ENCODE measurements at regions not wholly inside any gene's neighbourhood (a gene's known extent, or its start where the extent isn't known, plus 50 kb on each side); places are given as distances from the start of the nearest gene placed in this dataset.

- in situ Hi-C loops (cut with HindIII; ENCODE audit: low pct_ligation_motif_present, low pct_unique_long_range_greater_than_20kb, low sequenced_read_pairs): no loop called here
These were observed 289.4 kb upstream of the MIR17HG start for GRCh38 chr13:91058066-91058465.

DNA sequence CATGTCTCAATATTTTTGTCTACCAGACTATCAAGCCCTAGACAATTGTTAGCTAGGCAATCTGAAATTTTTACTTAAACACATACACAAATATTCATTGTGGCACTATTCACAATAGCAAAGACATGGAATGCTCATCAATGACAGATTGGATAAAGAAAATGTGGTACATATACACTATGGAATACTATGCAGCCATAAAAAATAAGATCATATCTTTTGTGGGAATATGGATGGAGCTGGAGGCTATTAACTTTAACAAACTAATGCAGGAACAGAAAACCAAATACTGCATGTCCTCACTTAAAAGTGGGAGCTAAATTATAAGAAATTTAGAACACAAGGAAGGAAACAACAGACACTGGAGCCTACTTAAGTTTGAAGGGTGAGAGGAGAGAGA is 288.6 kb upstream of the MIR17HG start:
- DNase-seq: no peak
- in situ Hi-C loops (cut with HindIII; ENCODE audit: low pct_ligation_motif_present, low pct_unique_long_range_greater_than_20kb, low sequenced_read_pairs): no loop called here

More at GRCh38 chr13:91058066-91058465, 289.4 kb upstream of the MIR17HG start:
- DNase-seq: peak; percentile 34

DNA sequence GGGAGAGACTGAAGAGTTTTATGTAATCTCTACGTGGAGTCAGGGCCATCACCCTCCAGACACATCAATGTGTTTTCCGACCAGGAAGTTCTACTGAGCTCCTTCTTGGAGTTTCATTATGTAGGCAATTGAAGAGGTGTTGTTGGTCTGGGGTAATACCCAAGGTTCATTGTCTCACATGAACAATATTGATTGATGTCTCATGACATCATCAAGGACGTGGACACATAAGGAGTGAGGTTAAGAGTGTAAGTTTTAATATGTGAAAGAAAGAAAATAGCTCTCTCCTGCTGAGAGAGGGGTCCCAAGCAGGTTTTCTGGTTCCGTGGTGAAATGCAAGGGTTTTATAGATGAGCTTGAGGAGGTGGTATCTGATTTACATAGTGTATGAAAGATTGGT is 280.7 kb upstream of the MIR17HG start:
- in situ Hi-C loops (cut with HindIII; ENCODE audit: low pct_ligation_motif_present, low pct_unique_long_range_greater_than_20kb, low sequenced_read_pairs): no loop called here
- no peak for DNase-seq

GRCh38 chr13:91072486-91072885 is 275.0 kb upstream of the MIR17HG start:
- in situ Hi-C loops (cut with HindIII; ENCODE audit: low pct_ligation_motif_present, low pct_unique_long_range_greater_than_20kb, low sequenced_read_pairs): no loop called here
- no peak for DNase-seq

DNA sequence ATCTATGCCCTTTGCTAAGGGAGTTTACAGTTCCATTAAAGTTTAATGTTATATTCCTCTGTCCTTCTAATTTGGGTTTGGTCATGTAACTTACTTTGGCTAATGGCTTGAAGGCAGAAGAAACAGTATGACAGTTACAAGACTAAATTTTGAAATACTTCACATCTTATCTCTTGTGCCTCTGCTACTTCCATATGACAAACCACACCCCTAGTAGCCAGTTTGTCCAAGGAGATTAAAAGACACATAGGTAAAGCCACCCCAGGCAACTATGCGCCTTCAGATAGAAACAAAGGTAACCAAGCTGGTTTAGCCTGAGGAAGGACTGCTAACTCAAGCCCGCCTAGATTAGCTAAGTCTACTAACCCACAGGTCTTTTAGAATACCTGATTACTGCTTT is 273.4 kb upstream of the MIR17HG start:
- in situ Hi-C loops (cut with HindIII; ENCODE audit: low pct_ligation_motif_present, low pct_unique_long_range_greater_than_20kb, low sequenced_read_pairs): no loop called here
- DNase-seq: no peak

GRCh38 chr13:91076830-91077229 is 270.7 kb upstream of the MIR17HG start:
- in situ Hi-C loops (cut with HindIII; ENCODE audit: low pct_ligation_motif_present, low pct_unique_long_range_greater_than_20kb, low sequenced_read_pairs): no loop called here
- no peak for DNase-seq

- in situ Hi-C loops (cut with HindIII; ENCODE audit: low pct_ligation_motif_present, low pct_unique_long_range_greater_than_20kb, low sequenced_read_pairs): no loop called here
- peak; percentile 17 for DNase-seq
These were observed 269.3 kb upstream of the MIR17HG start for GRCh38 chr13:91078093-91078679.

GRCh38 chr13:91079176-91079575 is 268.3 kb upstream of the MIR17HG start:
- DNase-seq: no peak
- in situ Hi-C loops (cut with HindIII; ENCODE audit: low pct_ligation_motif_present, low pct_unique_long_range_greater_than_20kb, low sequenced_read_pairs): no loop called here

GRCh38 chr13:91085127-91085526 is 262.4 kb upstream of the MIR17HG start:
- in situ Hi-C loops (cut with HindIII; ENCODE audit: low pct_ligation_motif_present, low pct_unique_long_range_greater_than_20kb, low sequenced_read_pairs): no loop called here

GRCh38 chr13:91086936-91087716 is 260.4 kb upstream of the MIR17HG start:
- no peak for DNase-seq
- in situ Hi-C loops (cut with HindIII; ENCODE audit: low pct_ligation_motif_present, low pct_unique_long_range_greater_than_20kb, low sequenced_read_pairs): no loop called here

More at GRCh38 chr13:91085127-91085526, 262.4 kb upstream of the MIR17HG start:
- no peak for DNase-seq

GRCh38 chr13:91097269-91097668 is 250.2 kb upstream of the MIR17HG start:
- no peak for DNase-seq
- in situ Hi-C loops (cut with HindIII; ENCODE audit: low pct_ligation_motif_present, low pct_unique_long_range_greater_than_20kb, low sequenced_read_pairs): no loop called here

GRCh38 chr13:91099877-91100276 is 247.6 kb upstream of the MIR17HG start:
- DNase-seq: no peak

DNA sequence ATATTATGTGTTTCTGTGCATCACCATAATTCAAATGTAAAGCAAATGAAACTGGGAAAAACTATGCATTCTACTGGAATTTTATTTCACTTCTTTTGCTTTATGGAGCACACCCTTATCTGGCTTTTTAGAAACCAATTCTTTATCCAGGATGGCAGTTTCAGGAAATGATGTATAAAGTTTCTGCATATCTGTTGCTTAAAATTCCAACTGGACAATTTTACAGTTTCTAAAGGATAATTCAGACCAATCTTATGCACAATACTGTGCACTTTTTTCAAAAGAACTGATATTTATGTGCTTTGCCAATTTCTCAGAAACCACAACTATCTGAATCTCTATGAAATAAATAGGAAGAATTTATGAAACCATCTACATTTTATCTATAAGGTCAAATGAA is 246.5 kb upstream of the MIR17HG start:
- no peak for DNase-seq
- in situ Hi-C loops (cut with HindIII; ENCODE audit: low pct_ligation_motif_present, low pct_unique_long_range_greater_than_20kb, low sequenced_read_pairs): no loop called here

More at GRCh38 chr13:91099877-91100276, 247.6 kb upstream of the MIR17HG start:
- in situ Hi-C loops (cut with HindIII; ENCODE audit: low pct_ligation_motif_present, low pct_unique_long_range_greater_than_20kb, low sequenced_read_pairs): no loop called here

DNA sequence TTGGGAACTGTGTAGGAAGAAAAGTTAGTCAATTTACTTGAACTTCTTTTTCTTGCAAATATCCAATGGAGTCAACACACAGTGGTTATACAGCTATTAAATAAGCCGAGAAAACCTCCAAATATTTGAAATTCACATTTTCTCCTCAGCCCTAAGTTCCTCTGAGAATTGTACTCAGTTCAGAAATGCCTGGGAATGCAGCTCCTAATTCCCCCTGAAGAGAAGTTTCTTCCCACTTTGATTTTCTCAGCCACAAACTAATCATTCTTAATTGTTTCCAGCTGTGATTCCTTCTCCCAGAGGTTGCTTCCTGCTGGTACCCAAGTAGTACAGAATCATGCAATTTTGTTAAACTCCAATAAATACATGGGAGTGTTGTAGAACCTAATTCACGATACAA is 246.1 kb upstream of the MIR17HG start:
- no peak for DNase-seq
- in situ Hi-C loops (cut with HindIII; ENCODE audit: low pct_ligation_motif_present, low pct_unique_long_range_greater_than_20kb, low sequenced_read_pairs): no loop called here

GRCh38 chr13:91105270-91105669 is 242.2 kb upstream of the MIR17HG start:
- in situ Hi-C loops (cut with HindIII; ENCODE audit: low pct_ligation_motif_present, low pct_unique_long_range_greater_than_20kb, low sequenced_read_pairs): no loop called here

DNA sequence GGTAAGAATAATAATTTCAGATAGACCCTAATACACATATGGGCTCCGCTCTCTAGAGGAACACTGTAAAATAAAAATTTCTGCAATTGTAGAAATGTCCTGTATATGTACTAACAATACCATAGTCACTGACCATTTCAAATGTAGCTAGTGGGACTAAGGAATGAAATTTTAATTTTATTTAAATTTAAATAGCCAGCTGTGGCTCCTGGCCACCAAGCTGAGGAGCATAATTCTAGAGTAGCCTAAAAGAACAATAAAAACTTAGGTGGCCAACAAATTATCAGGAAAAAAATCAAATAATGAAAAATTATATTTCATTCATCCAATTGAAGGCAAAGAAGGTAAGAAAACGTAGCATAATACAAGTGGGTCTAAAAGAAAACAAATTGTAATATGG is 240.9 kb upstream of the MIR17HG start:
- in situ Hi-C loops (cut with HindIII; ENCODE audit: low pct_ligation_motif_present, low pct_unique_long_range_greater_than_20kb, low sequenced_read_pairs): no loop called here
- DNase-seq: no peak

More at GRCh38 chr13:91105270-91105669, 242.2 kb upstream of the MIR17HG start:
- DNase-seq: no peak

GRCh38 chr13:91108315-91108714 is 239.2 kb upstream of the MIR17HG start:
- DNase-seq: no peak
- in situ Hi-C loops (cut with HindIII; ENCODE audit: low pct_ligation_motif_present, low pct_unique_long_range_greater_than_20kb, low sequenced_read_pairs): no loop called here

- DNase-seq: peak; percentile 54
- in situ Hi-C loops (cut with HindIII; ENCODE audit: low pct_ligation_motif_present, low pct_unique_long_range_greater_than_20kb, low sequenced_read_pairs): no loop called here
These were observed 235.8 kb upstream of the MIR17HG start for GRCh38 chr13:91111476-91112200.

DNA sequence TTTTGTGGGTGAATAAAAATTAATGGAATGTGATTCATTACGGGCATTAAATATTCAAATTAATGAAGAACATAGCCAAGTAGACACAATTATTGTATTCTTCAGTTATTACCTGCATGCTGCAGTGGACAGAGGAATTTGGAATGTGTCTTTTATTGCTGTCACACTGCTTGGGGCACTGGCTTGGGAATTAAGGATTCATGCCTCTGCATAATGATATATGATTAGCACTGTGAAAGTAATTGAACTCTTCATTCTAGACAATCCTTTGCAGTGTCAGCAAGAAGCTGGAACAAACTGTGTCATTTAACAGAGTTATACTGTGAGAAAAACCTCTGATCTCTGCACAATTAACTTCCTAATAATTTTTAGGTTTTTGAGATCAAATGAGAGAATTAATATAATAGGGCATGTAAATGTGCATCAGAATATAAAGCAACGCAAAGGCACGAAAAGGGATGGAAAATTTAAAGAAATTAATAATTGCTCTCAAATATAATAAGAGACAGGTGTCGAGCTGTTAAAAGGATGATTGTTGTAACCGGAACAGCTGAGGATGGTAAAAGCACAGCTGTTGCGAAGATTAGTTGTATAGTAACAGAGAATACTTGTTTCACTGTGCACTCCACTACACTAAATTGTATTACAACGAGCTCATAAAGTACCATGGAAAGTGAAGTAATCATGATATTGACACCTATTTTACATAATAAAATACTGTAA is 235.1 kb upstream of the MIR17HG start:
- in situ Hi-C loops (cut with HindIII; ENCODE audit: low pct_ligation_motif_present, low pct_unique_long_range_greater_than_20kb, low sequenced_read_pairs): no loop called here
- DNase-seq: no peak
